Nephron progenitor cell (in vitro differentiated cells): ENCODE measurements at regions not wholly inside any gene's neighbourhood (a gene's known extent, or its start where the extent isn't known, plus 50 kb on each side); places are given as distances from the start of the nearest gene placed in this dataset.

Experiments used
- DNase-seq: peaks from one replicate; pipeline ENCODE4 v3.0.0; 2021
- H3K27ac Mint-ChIP-seq: 2 replicates; pipeline ENCODE4 v1.8.0; 2021; ENCODE audit warnings: mild to moderate bottlenecking, moderate library complexity, mixed read lengths
- H3K27me3 Mint-ChIP-seq: 2 replicates; pipeline ENCODE4 v1.8.0; 2021; ENCODE audit warnings: mild to moderate bottlenecking, low read depth, mixed read lengths; ENCODE audit not compliant: poor library complexity
- H3K36me3 Mint-ChIP-seq: 2 replicates; pipeline ENCODE4 v1.8.0; 2021; ENCODE audit warnings: low read depth, mixed read lengths
- H3K4me1 Mint-ChIP-seq: 2 replicates; pipeline ENCODE4 v1.8.0; 2021; ENCODE audit warnings: mixed read lengths
- H3K4me3 Mint-ChIP-seq: 2 replicates; pipeline ENCODE4 v1.8.0; 2021; ENCODE audit warnings: mild to moderate bottlenecking, moderate library complexity, mixed read lengths
- H3K9me3 Mint-ChIP-seq: 2 replicates; pipeline ENCODE4 v1.8.0; 2021; ENCODE audit warnings: mild to moderate bottlenecking, moderate library complexity, mixed read lengths
- CTCF ChIP-seq: fragments of 200-600 bp; sonication (generic); IDR thresholded peaks from 2 replicates; pipeline ENCODE4 v1.5.0; 2021; ENCODE audit warnings: antibody characterized with exemption

- no peak for DNase-seq
- no peak overlapping the region for H3K27ac Mint-ChIP-seq
- no peak for TF ChIP-seq CTCF
- peaks cover 23% of the 10 kb centered on the region for H3K4me1 Mint-ChIP-seq
- no peaks in the 10 kb centered on the region for H3K9me3 Mint-ChIP-seq
- no peaks in the 10 kb centered on the region for H3K27me3 Mint-ChIP-seq
- H3K4me3 Mint-ChIP-seq: no peak overlapping the region
- H3K36me3 Mint-ChIP-seq: no peaks in the 10 kb centered on the region
Measured at GRCh38 chr10:4082861-4083260, 297.9 kb upstream of the KLF6 start.

GRCh38 chr10:4081685-4082111 lies 296.7 kb upstream of the KLF6 start:
- Mint-ChIP-seq H3K27ac (peak overlapping the region; percentile 69), H3K36me3 (no peaks in the 10 kb centered on the region), H3K9me3 (no peaks in the 10 kb centered on the region), H3K4me1 (peaks cover 21% of the 10 kb centered on the region), H3K4me3 (no peak overlapping the region), H3K27me3 (peaks cover 3% of the 10 kb centered on the region)
- no peak for TF ChIP-seq CTCF
- DNase-seq: no peak

- Mint-ChIP-seq H3K9me3 (no peaks in the 10 kb centered on the region), H3K27me3 (peaks cover 7% of the 10 kb centered on the region), H3K4me1 (peaks cover 14% of the 10 kb centered on the region), H3K36me3 (no peaks in the 10 kb centered on the region), H3K4me3 (no peak overlapping the region), H3K27ac (peak overlapping the region; percentile 64)
- DNase-seq: no peak
- TF ChIP-seq CTCF: no peak
Measured at GRCh38 chr10:4080225-4080805, 295.3 kb upstream of the KLF6 start.

GRCh38 chr10:4079803-4080202 lies 294.8 kb upstream of the KLF6 start:
- peaks cover 7% of the 10 kb centered on the region for H3K27me3 Mint-ChIP-seq
- H3K9me3 Mint-ChIP-seq: no peaks in the 10 kb centered on the region
- TF ChIP-seq CTCF: no peak
- no peak overlapping the region for H3K27ac Mint-ChIP-seq
- DNase-seq: no peak
- peaks cover 14% of the 10 kb centered on the region for H3K4me1 Mint-ChIP-seq
- H3K4me3 Mint-ChIP-seq: no peak overlapping the region
- H3K36me3 Mint-ChIP-seq: no peaks in the 10 kb centered on the region

GRCh38 chr10:4077804-4078203 lies 292.8 kb upstream of the KLF6 start:
- Mint-ChIP-seq H3K27me3 (peaks cover 7% of the 10 kb centered on the region), H3K4me1 (peaks cover 6% of the 10 kb centered on the region), H3K9me3 (no peaks in the 10 kb centered on the region), H3K4me3 (no peak overlapping the region), H3K27ac (no peak overlapping the region), H3K36me3 (no peaks in the 10 kb centered on the region)
- no peak for DNase-seq
- TF ChIP-seq CTCF: no peak

GRCh38 chr10:4076983-4077382 lies 292.0 kb upstream of the KLF6 start:
- Mint-ChIP-seq H3K4me3 (no peak overlapping the region), H3K27me3 (peaks cover 7% of the 10 kb centered on the region), H3K9me3 (no peaks in the 10 kb centered on the region), H3K27ac (no peak overlapping the region), H3K4me1 (peaks cover 6% of the 10 kb centered on the region), H3K36me3 (no peaks in the 10 kb centered on the region)
- no peak for DNase-seq
- no peak for TF ChIP-seq CTCF
